ENCODE measurements at regions not wholly inside any gene's neighbourhood (a gene's known extent, or its start where the extent isn't known, plus 50 kb on each side); places are given as distances from the start of the nearest gene placed in this dataset.

DNA sequence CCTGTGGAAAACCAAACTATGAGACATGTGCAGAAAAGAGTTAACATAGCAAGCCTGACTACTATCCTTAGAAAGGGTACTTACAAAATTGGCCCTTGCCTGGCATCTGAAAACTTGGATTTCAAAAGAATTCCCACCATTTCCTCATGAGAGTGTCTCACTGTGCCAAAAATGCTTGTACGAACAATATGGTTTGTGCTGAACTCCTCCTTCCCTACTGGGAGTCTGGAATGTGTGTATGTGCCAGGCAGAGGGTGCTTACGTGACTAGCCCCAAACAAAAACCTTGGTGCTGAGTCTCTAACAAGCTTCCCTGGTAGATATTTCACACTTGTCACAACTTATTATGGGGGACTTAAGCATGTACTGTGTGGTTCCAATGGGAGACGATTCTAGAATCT, 81.7 kb upstream of the GIMD1 start:
- H3K36me3 ChIP-seq (ENCODE audit: control insufficient read depth in 2 of 2, extremely low read depth in 1 of 2, insufficient read depth in 2 of 2, low read length in 2 of 2): no peaks in the 10 kb centered on the region

More for the DNA sequence above, 81.7 kb upstream of the GIMD1 start:
- ChIA-PET POLR2A (no interaction called here), CTCF (interaction anchor here (1.1 kb wide), 1 partner anchor 14 kb away, joined by 3 read pairs; no protein-coding TSS in a partner anchor)
- no peak overlapping the region for H3K9ac ChIP-seq (replicated peaks; ENCODE audit: extremely low read depth, insufficient read depth, low read length)
- no peak overlapping the region for H3K4me3 ChIP-seq (replicated peaks in 1 of 3; ENCODE audit: insufficient read depth in 1 of 3, low read depth in 1 of 3, low read length in 3 of 3)
- H2AFZ ChIP-seq (ENCODE audit: low read depth, low read length): no peak overlapping the region
- dilution Hi-C loops (cut with MboI; ENCODE audit: extremely low pct_ligation_motif_present, low sequenced_read_pairs): no loop called here
- H3K27ac ChIP-seq (ENCODE audit: insufficient read depth, low read depth, low read length): no peak overlapping the region
- H3K9me3 ChIP-seq (replicated peaks; ENCODE audit: control insufficient read depth, insufficient read depth, low read length): no peaks in the 10 kb centered on the region
- H3K9me1 ChIP-seq (replicated peaks; ENCODE audit: control insufficient read depth, extremely low read depth, insufficient read depth, low read length): no peaks in the 10 kb centered on the region
- TF ChIP-seq POLR2AphosphoS5 (IDR thresholded peaks at IDR 0.05; ENCODE audit: insufficient read depth, low read depth, low read length): no peak
- TF ChIP-seq JUN (IDR thresholded peaks at IDR 0.05; ENCODE audit: borderline replicate concordance, insufficient read depth, insufficient read length, low read depth): no peak
- TF ChIP-seq FOS (IDR thresholded peaks at IDR 0.05; ENCODE audit: borderline replicate concordance, insufficient read depth, low read length): no peak
- no peak for TF ChIP-seq GATA2 (IDR thresholded peaks at IDR 0.05; ENCODE audit: insufficient read depth, insufficient read length, low read depth, low read length)
- no peak for TF ChIP-seq MYC (IDR thresholded peaks at IDR 0.05; ENCODE audit: low read depth, low read length)
- TF ChIP-seq, protein P1, sequence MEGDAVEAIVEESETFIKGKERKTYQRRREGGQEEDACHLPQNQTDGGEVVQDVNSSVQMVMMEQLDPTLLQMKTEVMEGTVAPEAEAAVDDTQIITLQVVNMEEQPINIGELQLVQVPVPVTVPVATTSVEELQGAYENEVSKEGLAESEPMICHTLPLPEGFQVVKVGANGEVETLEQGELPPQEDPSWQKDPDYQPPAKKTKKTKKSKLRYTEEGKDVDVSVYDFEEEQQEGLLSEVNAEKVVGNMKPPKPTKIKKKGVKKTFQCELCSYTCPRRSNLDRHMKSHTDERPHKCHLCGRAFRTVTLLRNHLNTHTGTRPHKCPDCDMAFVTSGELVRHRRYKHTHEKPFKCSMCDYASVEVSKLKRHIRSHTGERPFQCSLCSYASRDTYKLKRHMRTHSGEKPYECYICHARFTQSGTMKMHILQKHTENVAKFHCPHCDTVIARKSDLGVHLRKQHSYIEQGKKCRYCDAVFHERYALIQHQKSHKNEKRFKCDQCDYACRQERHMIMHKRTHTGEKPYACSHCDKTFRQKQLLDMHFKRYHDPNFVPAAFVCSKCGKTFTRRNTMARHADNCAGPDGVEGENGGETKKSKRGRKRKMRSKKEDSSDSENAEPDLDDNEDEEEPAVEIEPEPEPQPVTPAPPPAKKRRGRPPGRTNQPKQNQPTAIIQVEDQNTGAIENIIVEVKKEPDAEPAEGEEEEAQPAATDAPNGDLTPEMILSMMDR (IDR thresholded peaks at IDR 0.05; ENCODE audit: extremely low read depth in 1 of 2, insufficient read depth in 1 of 2, low read depth in 1 of 2, low read length in 2 of 2): no peak
- TF ChIP-seq, protein P2, sequence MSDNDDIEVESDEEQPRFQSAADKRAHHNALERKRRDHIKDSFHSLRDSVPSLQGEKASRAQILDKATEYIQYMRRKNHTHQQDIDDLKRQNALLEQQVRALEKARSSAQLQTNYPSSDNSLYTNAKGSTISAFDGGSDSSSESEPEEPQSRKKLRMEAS (IDR thresholded peaks at IDR 0.05; ENCODE audit: insufficient read depth, insufficient read length): no peak
- TF ChIP-seq POLR2A (IDR thresholded peaks at IDR 0.05; ENCODE audit: low read depth, low read length): no peak
- no peak for TF ChIP-seq EZH2 (IDR thresholded peaks at IDR 0.05; ENCODE audit: borderline replicate concordance, low read depth, low read length, severe bottlenecking)
- H4K20me1 ChIP-seq (replicated peaks; ENCODE audit: control insufficient read depth, extremely low read depth, insufficient read depth, low read length): no peaks in the 10 kb centered on the region
- H3K79me2 ChIP-seq (ENCODE audit: control insufficient read depth, insufficient read depth, low read length): no peaks in the 10 kb centered on the region
- H3K4me1 ChIP-seq (ENCODE audit: control insufficient read depth, extremely low read depth, insufficient read depth, low read length): no peaks in the 10 kb centered on the region
- DNase-seq (ENCODE audit: low read depth, low spot score): no peak
- H3K4me2 ChIP-seq (ENCODE audit: insufficient read depth, low read length): no peak overlapping the region
- no peak for FAIRE-seq
- BruUV-seq (replicated peaks): no TSS peak
- no peaks in the 10 kb centered on the region for H3K27me3 ChIP-seq (ENCODE audit: control insufficient read depth in 2 of 2, insufficient read depth in 2 of 2, low read length in 2 of 2)
- intact Hi-C loops (cut with micrococcal nuclease): no loop called here

Data from endothelial cell of umbilical vein (primary cell).